WTC11 (cell line): ENCODE measurements at regions not wholly inside any gene's neighbourhood (a gene's known extent, or its start where the extent isn't known, plus 50 kb on each side); places are given as distances from the start of the nearest gene placed in this dataset.

Experiments
- SMAD3 ChIP-seq: sonication (generic); formaldehyde crosslinking; IDR thresholded peaks from 2 replicates; pipeline ENCODE4 v1.8.0; 2022; ENCODE audit warnings: missing genetic modification reagents, mild to moderate bottlenecking, borderline replicate concordance
- SP1 ChIP-seq: sonication (generic); formaldehyde crosslinking; conservative IDR thresholded peaks from 2 replicates; pipeline ENCODE4 v1.8.1; 2022; ENCODE audit warnings: missing genetic modification reagents
- ZBTB21 ChIP-seq: sonication (generic); formaldehyde crosslinking; IDR thresholded peaks from 2 replicates; pipeline ENCODE4 v1.8.1; 2023; ENCODE audit warnings: mild to moderate bottlenecking, missing genetic modification reagents, borderline replicate concordance
- ZNF396 ChIP-seq: fragments of 250-450 bp; sonication (Bioruptor Pico); IDR thresholded peaks from 2 replicates; pipeline ENCODE4 v1.8.0; 2021; ENCODE audit warnings: mild to moderate bottlenecking, moderate library complexity, borderline replicate concordance
- TF ChIP-seq, protein P1 (sequence below): fragments of 200-600 bp; IDR thresholded peaks from 2 replicates; pipeline ENCODE4 v1.8.0; 2022; ENCODE audit warnings: antibody characterized with exemption
- TF ChIP-seq, protein P2 (sequence below): fragments of 250-450 bp; sonication (Bioruptor Pico); IDR thresholded peaks from 2 replicates; pipeline ENCODE4 v1.8.0; 2021; ENCODE audit warnings: mild to moderate bottlenecking
- TF ChIP-seq, protein P3 (sequence below): sonication (generic); formaldehyde crosslinking; IDR thresholded peaks from 2 replicates; pipeline ENCODE4 v1.8.1; 2023; ENCODE audit warnings: mild to moderate bottlenecking, missing genetic modification reagents, moderate library complexity
- TF ChIP-seq, protein P4 (sequence below): sonication (generic); formaldehyde crosslinking; conservative IDR thresholded peaks from 2 replicates; pipeline ENCODE4 v1.8.1; 2022; ENCODE audit warnings: mild to moderate bottlenecking, missing genetic modification reagents
- TF ChIP-seq, protein P5 (sequence below): fragments of 250-450 bp; sonication (Bioruptor Pico); IDR thresholded peaks from 2 replicates; pipeline ENCODE4 v1.9.0; 2021; ENCODE audit warnings: moderate library complexity, mild to moderate bottlenecking, inconsistent platforms, borderline replicate concordance
- TF ChIP-seq, protein P6 (sequence below): sonication (generic); formaldehyde crosslinking; IDR thresholded peaks from 2 replicates; pipeline ENCODE4 v1.8.0; 2022; ENCODE audit warnings: mild to moderate bottlenecking, missing genetic modification reagents

DNA sequence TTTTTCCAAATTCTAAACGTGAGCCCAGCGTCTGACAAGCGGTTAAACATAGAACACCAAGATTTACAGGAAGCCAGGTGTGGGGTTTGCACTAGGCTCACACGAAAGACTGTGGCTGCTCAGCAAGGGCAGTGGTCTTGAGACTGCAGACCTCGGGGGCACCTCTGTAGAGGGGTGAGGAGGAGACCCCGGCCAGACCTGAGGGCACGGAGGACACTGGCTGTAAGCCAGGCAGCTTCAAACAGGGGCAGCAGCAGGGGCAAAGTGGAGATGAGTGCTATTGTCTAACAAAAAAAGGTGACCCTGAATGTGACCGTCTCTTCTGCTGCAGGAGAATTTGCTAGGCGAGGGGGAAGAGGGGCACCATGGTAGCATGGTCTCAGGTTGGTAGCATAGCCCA, 140.3 kb downstream of the CYP26B1 start:
- TF ChIP-seq, protein P1, sequence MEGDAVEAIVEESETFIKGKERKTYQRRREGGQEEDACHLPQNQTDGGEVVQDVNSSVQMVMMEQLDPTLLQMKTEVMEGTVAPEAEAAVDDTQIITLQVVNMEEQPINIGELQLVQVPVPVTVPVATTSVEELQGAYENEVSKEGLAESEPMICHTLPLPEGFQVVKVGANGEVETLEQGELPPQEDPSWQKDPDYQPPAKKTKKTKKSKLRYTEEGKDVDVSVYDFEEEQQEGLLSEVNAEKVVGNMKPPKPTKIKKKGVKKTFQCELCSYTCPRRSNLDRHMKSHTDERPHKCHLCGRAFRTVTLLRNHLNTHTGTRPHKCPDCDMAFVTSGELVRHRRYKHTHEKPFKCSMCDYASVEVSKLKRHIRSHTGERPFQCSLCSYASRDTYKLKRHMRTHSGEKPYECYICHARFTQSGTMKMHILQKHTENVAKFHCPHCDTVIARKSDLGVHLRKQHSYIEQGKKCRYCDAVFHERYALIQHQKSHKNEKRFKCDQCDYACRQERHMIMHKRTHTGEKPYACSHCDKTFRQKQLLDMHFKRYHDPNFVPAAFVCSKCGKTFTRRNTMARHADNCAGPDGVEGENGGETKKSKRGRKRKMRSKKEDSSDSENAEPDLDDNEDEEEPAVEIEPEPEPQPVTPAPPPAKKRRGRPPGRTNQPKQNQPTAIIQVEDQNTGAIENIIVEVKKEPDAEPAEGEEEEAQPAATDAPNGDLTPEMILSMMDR, result no peak
- TF ChIP-seq SP1 (CRISPR knock-in tag) (no peak), ZNF396 (CRISPR knock-in tag) (no peak), ZBTB21 (no peak), SMAD3 (CRISPR knock-in tag) (no peak)
- TF ChIP-seq, protein P2, sequence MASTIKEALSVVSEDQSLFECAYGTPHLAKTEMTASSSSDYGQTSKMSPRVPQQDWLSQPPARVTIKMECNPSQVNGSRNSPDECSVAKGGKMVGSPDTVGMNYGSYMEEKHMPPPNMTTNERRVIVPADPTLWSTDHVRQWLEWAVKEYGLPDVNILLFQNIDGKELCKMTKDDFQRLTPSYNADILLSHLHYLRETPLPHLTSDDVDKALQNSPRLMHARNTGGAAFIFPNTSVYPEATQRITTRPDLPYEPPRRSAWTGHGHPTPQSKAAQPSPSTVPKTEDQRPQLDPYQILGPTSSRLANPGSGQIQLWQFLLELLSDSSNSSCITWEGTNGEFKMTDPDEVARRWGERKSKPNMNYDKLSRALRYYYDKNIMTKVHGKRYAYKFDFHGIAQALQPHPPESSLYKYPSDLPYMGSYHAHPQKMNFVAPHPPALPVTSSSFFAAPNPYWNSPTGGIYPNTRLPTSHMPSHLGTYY (CRISPR knock-in tag), result no peak
- TF ChIP-seq, protein P3, sequence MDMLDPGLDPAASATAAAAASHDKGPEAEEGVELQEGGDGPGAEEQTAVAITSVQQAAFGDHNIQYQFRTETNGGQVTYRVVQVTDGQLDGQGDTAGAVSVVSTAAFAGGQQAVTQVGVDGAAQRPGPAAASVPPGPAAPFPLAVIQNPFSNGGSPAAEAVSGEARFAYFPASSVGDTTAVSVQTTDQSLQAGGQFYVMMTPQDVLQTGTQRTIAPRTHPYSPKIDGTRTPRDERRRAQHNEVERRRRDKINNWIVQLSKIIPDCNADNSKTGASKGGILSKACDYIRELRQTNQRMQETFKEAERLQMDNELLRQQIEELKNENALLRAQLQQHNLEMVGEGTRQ (CRISPR knock-in tag), result no peak
- TF ChIP-seq, protein P4, sequence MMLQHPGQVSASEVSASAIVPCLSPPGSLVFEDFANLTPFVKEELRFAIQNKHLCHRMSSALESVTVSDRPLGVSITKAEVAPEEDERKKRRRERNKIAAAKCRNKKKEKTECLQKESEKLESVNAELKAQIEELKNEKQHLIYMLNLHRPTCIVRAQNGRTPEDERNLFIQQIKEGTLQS (CRISPR knock-in tag), result no peak
- TF ChIP-seq, protein P5, sequence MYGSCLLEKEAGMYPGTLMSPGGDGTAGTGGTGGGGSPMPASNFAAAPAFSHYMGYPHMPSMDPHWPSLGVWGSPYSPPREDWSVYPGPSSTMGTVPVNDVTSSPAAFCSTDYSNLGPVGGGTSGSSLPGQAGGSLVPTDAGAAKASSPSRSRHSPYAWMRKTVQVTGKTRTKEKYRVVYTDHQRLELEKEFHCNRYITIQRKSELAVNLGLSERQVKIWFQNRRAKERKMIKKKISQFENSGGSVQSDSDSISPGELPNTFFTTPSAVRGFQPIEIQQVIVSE, result no peak
- TF ChIP-seq, protein P6, sequence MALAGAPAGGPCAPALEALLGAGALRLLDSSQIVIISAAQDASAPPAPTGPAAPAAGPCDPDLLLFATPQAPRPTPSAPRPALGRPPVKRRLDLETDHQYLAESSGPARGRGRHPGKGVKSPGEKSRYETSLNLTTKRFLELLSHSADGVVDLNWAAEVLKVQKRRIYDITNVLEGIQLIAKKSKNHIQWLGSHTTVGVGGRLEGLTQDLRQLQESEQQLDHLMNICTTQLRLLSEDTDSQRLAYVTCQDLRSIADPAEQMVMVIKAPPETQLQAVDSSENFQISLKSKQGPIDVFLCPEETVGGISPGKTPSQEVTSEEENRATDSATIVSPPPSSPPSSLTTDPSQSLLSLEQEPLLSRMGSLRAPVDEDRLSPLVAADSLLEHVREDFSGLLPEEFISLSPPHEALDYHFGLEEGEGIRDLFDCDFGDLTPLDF, result no peak
